ENCODE measurements at regions not wholly inside any gene's neighbourhood (a gene's known extent, or its start where the extent isn't known, plus 50 kb on each side); places are given as distances from the start of the nearest gene placed in this dataset.
A peak's percentile ranks its signal among the peaks of the same experiment; 100 is the strongest.

DNA sequence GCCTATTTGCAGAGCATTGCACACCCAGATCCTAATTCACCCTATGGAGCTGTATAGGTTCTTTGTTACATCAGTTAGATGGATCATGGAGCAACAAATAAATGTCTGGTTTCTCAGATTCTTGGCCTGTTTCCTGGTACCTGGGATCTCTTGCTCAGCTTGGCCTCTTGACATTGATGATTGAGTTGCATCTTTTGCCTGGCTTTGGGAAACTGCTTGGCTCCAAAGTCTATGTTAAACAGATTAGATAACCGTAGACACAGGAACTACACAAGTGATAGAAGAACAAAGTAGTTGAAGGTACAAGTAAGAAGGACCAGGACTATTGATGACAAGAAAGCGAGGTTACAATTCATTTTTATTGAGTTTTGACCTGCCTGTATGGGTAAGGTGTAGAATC, 77.3 kb downstream of the TMEM100 start:
- TF ChIP-seq, protein P1, sequence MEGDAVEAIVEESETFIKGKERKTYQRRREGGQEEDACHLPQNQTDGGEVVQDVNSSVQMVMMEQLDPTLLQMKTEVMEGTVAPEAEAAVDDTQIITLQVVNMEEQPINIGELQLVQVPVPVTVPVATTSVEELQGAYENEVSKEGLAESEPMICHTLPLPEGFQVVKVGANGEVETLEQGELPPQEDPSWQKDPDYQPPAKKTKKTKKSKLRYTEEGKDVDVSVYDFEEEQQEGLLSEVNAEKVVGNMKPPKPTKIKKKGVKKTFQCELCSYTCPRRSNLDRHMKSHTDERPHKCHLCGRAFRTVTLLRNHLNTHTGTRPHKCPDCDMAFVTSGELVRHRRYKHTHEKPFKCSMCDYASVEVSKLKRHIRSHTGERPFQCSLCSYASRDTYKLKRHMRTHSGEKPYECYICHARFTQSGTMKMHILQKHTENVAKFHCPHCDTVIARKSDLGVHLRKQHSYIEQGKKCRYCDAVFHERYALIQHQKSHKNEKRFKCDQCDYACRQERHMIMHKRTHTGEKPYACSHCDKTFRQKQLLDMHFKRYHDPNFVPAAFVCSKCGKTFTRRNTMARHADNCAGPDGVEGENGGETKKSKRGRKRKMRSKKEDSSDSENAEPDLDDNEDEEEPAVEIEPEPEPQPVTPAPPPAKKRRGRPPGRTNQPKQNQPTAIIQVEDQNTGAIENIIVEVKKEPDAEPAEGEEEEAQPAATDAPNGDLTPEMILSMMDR (IDR thresholded peaks at IDR 0.05), result no peak
- Mint-ChIP-seq H3K36me3 (ENCODE audit: low read depth) (no peaks in the 10 kb centered on the region), H3K4me1 (ENCODE audit: low read depth) (no peaks in the 10 kb centered on the region), H3K9me3 (no peaks in the 10 kb centered on the region), H3K27ac (no peak overlapping the region), H3K4me3 (no peak overlapping the region), H3K27me3 (peaks cover 15% of the 10 kb centered on the region)
- CTCF ChIA-PET, result no interaction called here
- intact Hi-C loops (cut with micrococcal nuclease), result no loop called here
- DNase-seq (no peak), ATAC-seq (no peak)
- POLR2A ChIA-PET, result no interaction called here

GRCh38 chr17:55644346-55644745, 78.3 kb downstream of the TMEM100 start:
- ChIA-PET CTCF (interaction anchor here (1.5 kb wide), 1 partner anchor 117 kb away, joined by 3 read pairs; no protein-coding TSS in a partner anchor), POLR2A (no interaction called here)
- intact Hi-C loops (cut with micrococcal nuclease), result no loop called here
- no peak overlapping the region for H3K27ac Mint-ChIP-seq
- no peaks in the 10 kb centered on the region for H3K36me3 Mint-ChIP-seq (ENCODE audit: low read depth)
- ATAC-seq (no peak), DNase-seq (no peak)
- no peak overlapping the region for H3K4me3 Mint-ChIP-seq
- no peaks in the 10 kb centered on the region for H3K4me1 Mint-ChIP-seq (ENCODE audit: low read depth)
- H3K27me3 Mint-ChIP-seq, result peaks cover 13% of the 10 kb centered on the region
- TF ChIP-seq, protein P1 (IDR thresholded peaks at IDR 0.05), result no peak
- H3K9me3 Mint-ChIP-seq, result no peaks in the 10 kb centered on the region

DNA sequence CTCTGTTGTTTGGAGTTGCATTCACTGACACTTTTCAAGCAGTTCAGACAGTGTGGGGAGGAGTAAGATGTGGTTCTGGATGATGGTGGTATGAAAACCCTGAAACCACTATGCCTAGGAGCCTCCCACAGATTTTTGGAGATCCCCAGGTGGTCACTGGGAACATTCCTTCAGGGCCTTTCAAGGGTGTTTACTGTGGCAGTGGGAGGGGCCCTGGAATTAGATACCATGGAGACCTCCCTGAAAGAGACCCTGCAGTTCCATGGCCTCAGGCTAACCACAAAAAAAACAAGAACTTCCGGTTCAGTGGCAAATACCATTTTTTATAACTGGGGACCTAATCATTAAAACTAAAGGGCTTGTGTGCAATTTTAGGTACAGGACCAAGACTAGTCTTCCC, 79.9 kb downstream of the TMEM100 start:
- intact Hi-C loops (cut with micrococcal nuclease), result no loop called here
- no peak overlapping the region for H3K4me3 Mint-ChIP-seq
- DNase-seq (no peak), ATAC-seq (no peak)
- H3K4me1 Mint-ChIP-seq (ENCODE audit: low read depth), result no peaks in the 10 kb centered on the region
- ChIA-PET CTCF (no interaction called here), POLR2A (no interaction called here)
- H3K9me3 Mint-ChIP-seq, result no peaks in the 10 kb centered on the region
- H3K27me3 Mint-ChIP-seq, result peaks cover 9% of the 10 kb centered on the region
- TF ChIP-seq, protein P1 (IDR thresholded peaks at IDR 0.05), result no peak
- H3K27ac Mint-ChIP-seq, result no peak overlapping the region
- no peaks in the 10 kb centered on the region for H3K36me3 Mint-ChIP-seq (ENCODE audit: low read depth)

GRCh38 chr17:55641676-55642081, 81.0 kb downstream of the TMEM100 start:
- no peak overlapping the region for H3K27ac Mint-ChIP-seq
- intact Hi-C loops (cut with micrococcal nuclease), result no loop called here
- peaks cover 8% of the 10 kb centered on the region for H3K27me3 Mint-ChIP-seq
- CTCF ChIA-PET, result interaction anchor here (1.5 to 1.8 kb wide), 2 partner anchors 33 to 115 kb away, joined by 4 to 14 read pairs; no protein-coding TSS in a partner anchor
- TF ChIP-seq, protein P1 (IDR thresholded peaks at IDR 0.05), result peak; percentile 39
- no peaks in the 10 kb centered on the region for H3K9me3 Mint-ChIP-seq
- no peaks in the 10 kb centered on the region for H3K4me1 Mint-ChIP-seq (ENCODE audit: low read depth)
- POLR2A ChIA-PET, result no interaction called here
- H3K4me3 Mint-ChIP-seq, result no peak overlapping the region
- DNase-seq, result peak; percentile 53
- peak; percentile 24 for ATAC-seq
- no peaks in the 10 kb centered on the region for H3K36me3 Mint-ChIP-seq (ENCODE audit: low read depth)

DNA sequence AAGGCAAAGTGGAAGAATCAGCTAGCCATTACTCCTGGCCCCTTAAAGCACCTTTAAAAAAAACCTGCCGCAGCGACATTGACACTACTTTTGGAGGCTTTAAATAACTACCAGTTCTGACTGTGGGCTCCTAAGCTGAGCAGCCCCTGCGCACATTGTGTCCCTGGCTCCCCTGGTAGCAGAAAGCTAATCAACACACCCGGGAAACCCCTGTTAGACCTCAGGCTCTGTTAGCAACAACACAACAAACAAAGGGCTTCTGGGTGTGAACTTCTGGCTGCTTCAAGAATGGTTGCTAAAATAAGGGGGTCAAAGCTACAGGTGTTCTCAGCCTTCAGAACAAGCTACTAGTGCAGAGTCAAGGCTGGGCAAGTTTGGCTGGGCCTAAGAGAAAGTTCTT, 83.6 kb downstream of the TMEM100 start:
- intact Hi-C loops (cut with micrococcal nuclease), result no loop called here
- ChIA-PET CTCF (interaction anchor here (1.6 to 1.7 kb wide), 2 partner anchors 78 to 113 kb away, joined by 4 to 11 read pairs; no protein-coding TSS in a partner anchor), POLR2A (no interaction called here)
- H3K4me3 Mint-ChIP-seq, result no peak overlapping the region
- ATAC-seq (no peak), DNase-seq (no peak)
- no peaks in the 10 kb centered on the region for H3K4me1 Mint-ChIP-seq (ENCODE audit: low read depth)
- TF ChIP-seq, protein P1 (IDR thresholded peaks at IDR 0.05), result no peak
- no peak overlapping the region for H3K27ac Mint-ChIP-seq
- no peaks in the 10 kb centered on the region for H3K36me3 Mint-ChIP-seq (ENCODE audit: low read depth)
- no peaks in the 10 kb centered on the region for H3K9me3 Mint-ChIP-seq
- H3K27me3 Mint-ChIP-seq, result peaks cover 15% of the 10 kb centered on the region

Measured in activated CD8-positive, alpha-beta T cell treated with anti-CD3 and anti-CD28 coated beads for 36 hours (primary cell).